Activated CD8-positive, alpha-beta T cell treated with anti-CD3 and anti-CD28 coated beads for 36 hours (primary cell): ENCODE measurements at regions not wholly inside any gene's neighbourhood (a gene's known extent, or its start where the extent isn't known, plus 50 kb on each side); places are given as distances from the start of the nearest gene placed in this dataset.

ENCODE experiments used
- ATAC-seq: fragments of 200-7000 bp; cut with Tn5 transposase; one replicate; pipeline ENCODE4 v1.10.0; 2021; ENCODE audit warnings: mild to moderate bottlenecking, moderate library complexity
- CTCF ChIA-PET: fragments of 350-600 bp; sonication (Branson Sonifier 250); formaldehyde crosslinking; loops from one replicate; lab custom pipeline; 2021; ENCODE audit warnings: antibody characterized with exemption; lab: Charles Lee
- POLR2A ChIA-PET: fragments of 350-600 bp; sonication (Branson Sonifier 250); formaldehyde crosslinking; loops from one replicate; lab custom pipeline; 2021; ENCODE audit warnings: antibody characterized with exemption; lab: Charles Lee
- DNase-seq: peaks from one replicate; pipeline ENCODE4 v3.0.0-alpha.2; 2020
- H3K27ac Mint-ChIP-seq: one replicate; pipeline ENCODE4 v1.8.0; 2021; ENCODE audit warnings: mild to moderate bottlenecking, mixed read lengths
- H3K27me3 Mint-ChIP-seq: one replicate; pipeline ENCODE4 v1.8.0; 2021; ENCODE audit warnings: mixed read lengths
- H3K36me3 Mint-ChIP-seq: one replicate; pipeline ENCODE4 v1.8.0; 2021; ENCODE audit warnings: low read depth, mixed read lengths
- H3K4me1 Mint-ChIP-seq: one replicate; pipeline ENCODE4 v1.8.0; 2021; ENCODE audit warnings: low read depth, mixed read lengths
- H3K4me3 Mint-ChIP-seq: one replicate; pipeline ENCODE4 v1.8.0; 2021; ENCODE audit warnings: mild to moderate bottlenecking, moderate library complexity, mixed read lengths
- H3K9me3 Mint-ChIP-seq: one replicate; pipeline ENCODE4 v1.8.0; 2021; ENCODE audit warnings: mixed read lengths
- intact Hi-C: fragments of 100-400 bp; cut with micrococcal nuclease; formaldehyde crosslinking; loops from one replicate; pipeline ENCODE4 v1.10.0; 2022
- TF ChIP-seq, protein P1 (sequence below): fragments of 200-600 bp; IDR thresholded peaks from one replicate; pipeline ENCODE4 v1.8.0; 2022; ENCODE audit warnings: antibody characterized with exemption, mild to moderate bottlenecking

GRCh38 chr7:119228482-119228881 lies 1004.0 kb downstream of the ANKRD7 start:
- Mint-ChIP-seq H3K9me3 (peaks cover 3% of the 10 kb centered on the region), H3K4me3 (no peak overlapping the region), H3K36me3 (no peaks in the 10 kb centered on the region), H3K27me3 (no peaks in the 10 kb centered on the region), H3K27ac (no peak overlapping the region), H3K4me1 (no peaks in the 10 kb centered on the region)
- intact Hi-C loops = no loop called here
- DNase-seq = no peak
- CTCF ChIA-PET = no interaction called here
- ATAC-seq = no peak
- TF ChIP-seq, protein P1, sequence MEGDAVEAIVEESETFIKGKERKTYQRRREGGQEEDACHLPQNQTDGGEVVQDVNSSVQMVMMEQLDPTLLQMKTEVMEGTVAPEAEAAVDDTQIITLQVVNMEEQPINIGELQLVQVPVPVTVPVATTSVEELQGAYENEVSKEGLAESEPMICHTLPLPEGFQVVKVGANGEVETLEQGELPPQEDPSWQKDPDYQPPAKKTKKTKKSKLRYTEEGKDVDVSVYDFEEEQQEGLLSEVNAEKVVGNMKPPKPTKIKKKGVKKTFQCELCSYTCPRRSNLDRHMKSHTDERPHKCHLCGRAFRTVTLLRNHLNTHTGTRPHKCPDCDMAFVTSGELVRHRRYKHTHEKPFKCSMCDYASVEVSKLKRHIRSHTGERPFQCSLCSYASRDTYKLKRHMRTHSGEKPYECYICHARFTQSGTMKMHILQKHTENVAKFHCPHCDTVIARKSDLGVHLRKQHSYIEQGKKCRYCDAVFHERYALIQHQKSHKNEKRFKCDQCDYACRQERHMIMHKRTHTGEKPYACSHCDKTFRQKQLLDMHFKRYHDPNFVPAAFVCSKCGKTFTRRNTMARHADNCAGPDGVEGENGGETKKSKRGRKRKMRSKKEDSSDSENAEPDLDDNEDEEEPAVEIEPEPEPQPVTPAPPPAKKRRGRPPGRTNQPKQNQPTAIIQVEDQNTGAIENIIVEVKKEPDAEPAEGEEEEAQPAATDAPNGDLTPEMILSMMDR = no peak
- POLR2A ChIA-PET = no interaction called here

- intact Hi-C loops = no loop called here
- H3K9me3 Mint-ChIP-seq = no peaks in the 10 kb centered on the region
- H3K27ac Mint-ChIP-seq = no peak overlapping the region
- no peaks in the 10 kb centered on the region for H3K36me3 Mint-ChIP-seq
- H3K4me1 Mint-ChIP-seq = no peaks in the 10 kb centered on the region
- CTCF ChIA-PET = no interaction called here
- no peak for ATAC-seq
- POLR2A ChIA-PET = no interaction called here
- no peak overlapping the region for H3K4me3 Mint-ChIP-seq
- TF ChIP-seq, protein P1 = no peak
- H3K27me3 Mint-ChIP-seq = no peaks in the 10 kb centered on the region
- DNase-seq = no peak
Observed at GRCh38 chr7:119232091-119232490, 1007.6 kb downstream of the ANKRD7 start.

DNA sequence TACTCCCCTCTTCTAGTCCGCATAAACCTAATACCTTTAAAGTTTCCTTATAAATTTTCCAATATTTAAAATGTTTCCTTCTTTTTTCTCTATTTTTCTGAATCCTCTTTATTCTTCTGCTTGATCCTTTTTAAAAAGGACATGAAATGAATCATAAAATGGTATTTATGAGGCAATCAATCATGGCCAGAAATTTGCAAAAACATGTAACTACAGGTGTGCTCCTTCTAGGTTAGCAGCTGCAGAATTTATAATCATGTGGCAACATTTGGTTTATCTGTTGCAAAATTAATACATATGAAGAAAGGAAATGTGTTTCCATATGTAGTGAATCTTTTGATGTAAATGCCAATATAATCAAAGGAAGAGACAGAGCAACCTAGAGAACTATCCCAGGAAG lies 1008.5 kb downstream of the ANKRD7 start:
- intact Hi-C loops = no loop called here

DNA sequence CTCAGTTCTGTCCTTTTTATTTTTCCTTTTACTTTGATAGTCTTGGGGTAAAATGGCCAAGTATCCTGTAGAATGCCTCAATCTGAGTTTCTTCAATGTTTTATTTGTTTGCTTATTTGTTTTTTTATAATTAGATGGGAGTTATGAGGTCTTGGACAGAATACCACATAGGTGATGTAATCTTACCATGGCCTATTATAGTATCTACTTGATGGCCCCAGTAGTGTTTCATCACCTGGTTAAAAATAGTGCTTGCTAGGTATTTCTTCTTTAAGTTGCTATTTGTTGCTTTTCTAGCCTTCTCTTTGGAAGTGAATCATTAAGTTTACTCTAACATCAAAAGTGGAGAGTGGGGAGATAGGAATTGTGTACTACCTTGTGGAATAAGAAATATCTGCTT lies 1020.0 kb upstream of the KCND2 start:
- TF ChIP-seq, protein P1 = no peak
- H3K27ac Mint-ChIP-seq = no peak overlapping the region
- intact Hi-C loops = no loop called here
- H3K36me3 Mint-ChIP-seq = no peaks in the 10 kb centered on the region
- no peak for DNase-seq
- no peaks in the 10 kb centered on the region for H3K9me3 Mint-ChIP-seq
- H3K4me1 Mint-ChIP-seq = no peaks in the 10 kb centered on the region
- no peak overlapping the region for H3K4me3 Mint-ChIP-seq
- no peaks in the 10 kb centered on the region for H3K27me3 Mint-ChIP-seq
- CTCF ChIA-PET = no interaction called here
- POLR2A ChIA-PET = no interaction called here
- no peak for ATAC-seq

More for the DNA sequence above, 1008.5 kb downstream of the ANKRD7 start:
- TF ChIP-seq, protein P1 = no peak
- POLR2A ChIA-PET = no interaction called here
- Mint-ChIP-seq H3K9me3 (no peaks in the 10 kb centered on the region), H3K36me3 (no peaks in the 10 kb centered on the region), H3K4me3 (no peak overlapping the region), H3K4me1 (no peaks in the 10 kb centered on the region), H3K27me3 (no peaks in the 10 kb centered on the region), H3K27ac (no peak overlapping the region)
- CTCF ChIA-PET = no interaction called here
- DNase-seq (no peak), ATAC-seq (no peak)

- intact Hi-C loops = no loop called here
- TF ChIP-seq, protein P1 = no peak
- Mint-ChIP-seq H3K4me1 (no peaks in the 10 kb centered on the region), H3K9me3 (peaks cover 1% of the 10 kb centered on the region), H3K27ac (no peak overlapping the region), H3K36me3 (no peaks in the 10 kb centered on the region), H3K4me3 (no peak overlapping the region), H3K27me3 (no peaks in the 10 kb centered on the region)
- CTCF ChIA-PET = no interaction called here
- no peak for DNase-seq
- POLR2A ChIA-PET = no interaction called here
- no peak for ATAC-seq
Observed at GRCh38 chr7:119254742-119255141, 1018.2 kb upstream of the KCND2 start.
